KMS-11 (cell line): ENCODE measurements at regions not wholly inside any gene's neighbourhood (a gene's known extent, or its start where the extent isn't known, plus 50 kb on each side); places are given as distances from the start of the nearest gene placed in this dataset.

Experiments used
- H2AFZ ChIP-seq: fragments of 200-600 bp; sonication (generic); 2 replicates; pipeline ENCODE4 v1.6.1; 2016; ENCODE audit warnings: antibody characterized with exemption, mixed run types, low read depth
- H3K27ac ChIP-seq: fragments of 200-600 bp; sonication (generic); 2 replicates; pipeline ENCODE4 v1.6.1; 2016; ENCODE audit warnings: mild to moderate bottlenecking, mixed run types
- H3K27me3 ChIP-seq: fragments of 200-600 bp; sonication (generic); 2 replicates; pipeline ENCODE4 v1.6.1; 2017; ENCODE audit warnings: mild to moderate bottlenecking, low read depth, mixed run types, moderate library complexity; ENCODE audit not compliant: insufficient read depth
- H3K36me3 ChIP-seq: fragments of 200-600 bp; sonication (generic); 2 replicates; pipeline ENCODE4 v1.6.1; 2017; ENCODE audit warnings: mild to moderate bottlenecking, mixed run types; ENCODE audit not compliant: insufficient read depth
- H3K4me1 ChIP-seq: fragments of 200-600 bp; sonication (generic); 2 replicates; pipeline ENCODE4 v1.6.1; 2016; ENCODE audit warnings: mild to moderate bottlenecking, low read depth, mixed run types; ENCODE audit not compliant: poor library complexity, severe bottlenecking
- H3K4me2 ChIP-seq: fragments of 200-600 bp; sonication (generic); 2 replicates; pipeline ENCODE4 v1.7.0; 2016; ENCODE audit warnings: mild to moderate bottlenecking, mixed run types
- H3K4me3 ChIP-seq: fragments of 200-600 bp; sonication (generic); IDR thresholded peaks from 2 replicates; pipeline ENCODE4 v1.6.1; 2017; ENCODE audit warnings: low read depth, low read length, mixed read lengths; ENCODE audit not compliant: insufficient read depth
- H3K79me2 ChIP-seq: fragments of 200-600 bp; sonication (generic); 2 replicates; pipeline ENCODE4 v1.6.1; 2016; ENCODE audit warnings: low read depth, mixed run types; ENCODE audit not compliant: insufficient read depth
- H3K9ac ChIP-seq: fragments of 200-600 bp; sonication (generic); 2 replicates; pipeline ENCODE4 v1.6.1; 2016; ENCODE audit warnings: mild to moderate bottlenecking, mixed run types
- H4K20me1 ChIP-seq: fragments of 200-600 bp; sonication (generic); 2 replicates; pipeline ENCODE4 v1.6.1; 2016; ENCODE audit warnings: mild to moderate bottlenecking, mixed run types; ENCODE audit not compliant: insufficient read depth
- CTCF ChIP-seq: fragments of 200-600 bp; sonication (generic); conservative IDR thresholded peaks from 2 replicates; pipeline ENCODE4 v1.6.1; 2017; ENCODE audit warnings: low read depth, mild to moderate bottlenecking, antibody characterized with exemption, low read length, moderate library complexity, mixed read lengths

- Histone ChIP-seq H3K27me3 (peaks cover 73% of the 10 kb centered on the region), H2AFZ (no peak overlapping the region), H3K27ac (no peak overlapping the region), H3K4me3 (no peak overlapping the region), H3K36me3 (no peaks in the 10 kb centered on the region), H3K4me1 (no peaks in the 10 kb centered on the region), H3K79me2 (no peaks in the 10 kb centered on the region), H3K9ac (no peak overlapping the region), H4K20me1 (no peaks in the 10 kb centered on the region), H3K4me2 (no peak overlapping the region)
- TF ChIP-seq CTCF = no peak
Measured at GRCh38 chr21:45341779-45342178, 54.1 kb upstream of the POFUT2 start.

GRCh38 chr21:45343891-45344290 lies 56.2 kb upstream of the POFUT2 start:
- peaks cover 74% of the 10 kb centered on the region for H3K27me3 ChIP-seq
- H3K4me2 ChIP-seq = no peak overlapping the region
- H3K4me1 ChIP-seq = no peaks in the 10 kb centered on the region
- no peak for TF ChIP-seq CTCF
- H3K9ac ChIP-seq = no peak overlapping the region
- no peaks in the 10 kb centered on the region for H4K20me1 ChIP-seq
- H3K79me2 ChIP-seq = no peaks in the 10 kb centered on the region
- H3K36me3 ChIP-seq = no peaks in the 10 kb centered on the region
- H2AFZ ChIP-seq = no peak overlapping the region
- no peak overlapping the region for H3K27ac ChIP-seq
- no peak overlapping the region for H3K4me3 ChIP-seq

DNA sequence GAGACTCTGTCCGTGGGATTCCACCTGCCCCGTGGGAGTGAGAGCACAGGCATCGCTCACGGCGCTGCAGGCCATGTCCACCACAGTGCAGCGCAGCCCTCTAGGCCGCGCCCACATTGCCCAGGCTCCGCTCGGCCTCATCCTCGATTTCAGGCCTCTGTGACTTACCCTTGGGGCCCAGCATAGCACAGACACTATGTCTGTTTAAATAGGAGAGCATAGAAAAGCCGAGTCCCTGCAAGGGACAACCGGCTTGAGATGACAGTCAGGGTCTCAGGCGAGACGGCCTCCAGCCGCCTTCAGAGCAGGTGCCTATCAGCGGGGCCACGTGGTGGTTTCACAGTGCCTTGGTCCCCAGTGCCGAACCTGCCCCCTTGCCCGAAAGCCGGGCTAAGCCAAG lies 56.9 kb upstream of the POFUT2 start:
- no peak overlapping the region for H3K9ac ChIP-seq
- no peaks in the 10 kb centered on the region for H4K20me1 ChIP-seq
- no peak overlapping the region for H2AFZ ChIP-seq
- H3K79me2 ChIP-seq = no peaks in the 10 kb centered on the region
- H3K36me3 ChIP-seq = no peaks in the 10 kb centered on the region
- no peak overlapping the region for H3K27ac ChIP-seq
- no peak overlapping the region for H3K4me2 ChIP-seq
- TF ChIP-seq CTCF = no peak
- no peaks in the 10 kb centered on the region for H3K4me1 ChIP-seq
- no peak overlapping the region for H3K4me3 ChIP-seq
- H3K27me3 ChIP-seq = peaks cover 72% of the 10 kb centered on the region

GRCh38 chr21:45347048-45347711 lies 57.8 kb upstream of the COL18A1 start:
- Histone ChIP-seq H3K36me3 (no peaks in the 10 kb centered on the region), H3K4me3 (no peak overlapping the region), H3K79me2 (no peaks in the 10 kb centered on the region), H3K9ac (no peak overlapping the region), H2AFZ (no peak overlapping the region), H3K4me2 (no peak overlapping the region), H3K4me1 (no peaks in the 10 kb centered on the region), H3K27me3 (peaks cover 57% of the 10 kb centered on the region), H3K27ac (no peak overlapping the region), H4K20me1 (no peaks in the 10 kb centered on the region)
- TF ChIP-seq CTCF = no peak
